ENCODE measurements at regions not wholly inside any gene's neighbourhood (a gene's known extent, or its start where the extent isn't known, plus 50 kb on each side); places are given as distances from the start of the nearest gene placed in this dataset.

DNA sequence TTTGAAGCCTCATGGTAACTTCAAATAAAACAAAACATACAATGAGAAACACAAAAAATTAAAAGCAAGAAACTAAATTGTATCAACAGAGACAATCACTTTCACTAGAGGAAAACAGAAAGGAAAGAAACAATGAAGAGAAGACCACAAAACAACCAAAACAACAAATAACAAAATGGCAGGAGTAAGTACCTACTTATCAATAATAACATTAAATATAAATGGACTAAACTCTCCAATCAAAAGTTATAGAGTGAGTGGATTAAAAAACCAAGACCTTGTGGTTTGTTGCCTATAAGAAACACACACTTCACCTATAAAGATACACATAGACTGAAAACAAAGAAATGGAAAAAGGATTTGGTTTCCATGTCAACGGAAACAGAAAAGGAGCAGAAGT, 830.1 kb upstream of the TMEFF2 start:
- no peaks in the 10 kb centered on the region for H4K20me1 ChIP-seq (ENCODE audit: insufficient read depth)
- H3K79me2 ChIP-seq (ENCODE audit: low read depth) = no peaks in the 10 kb centered on the region
- H3K4me1 ChIP-seq (replicated peaks; ENCODE audit: insufficient read depth) = no peaks in the 10 kb centered on the region
- no peak overlapping the region for H3K4me2 ChIP-seq
- no peak for DNase-seq
- H3F3A ChIP-seq (ENCODE audit: insufficient read depth, low read depth) = no peaks in the 10 kb centered on the region
- intact Hi-C loops (cut with micrococcal nuclease; ENCODE audit: unreplicated experiment) = no loop called here
- no peaks in the 10 kb centered on the region for H3K27me3 ChIP-seq (ENCODE audit: insufficient read depth, low read depth)
- no peaks in the 10 kb centered on the region for H3K9me2 ChIP-seq (ENCODE audit: insufficient read depth)
- no peak overlapping the region for H3K27ac ChIP-seq
- no peaks in the 10 kb centered on the region for H3K36me3 ChIP-seq (ENCODE audit: low read depth)
- CTCF ChIA-PET = no interaction called here
- no TSS peak for BruUV-seq (replicated peaks)
- POLR2A ChIA-PET (ENCODE audit: unreplicated experiment) = no interaction called here
- H3K9me3 ChIP-seq (ENCODE audit: insufficient read depth, low read depth) = no peaks in the 10 kb centered on the region
- no peak overlapping the region for H3K4me3 ChIP-seq
- no peak overlapping the region for H2AFZ ChIP-seq
- TF ChIP-seq, protein P1, sequence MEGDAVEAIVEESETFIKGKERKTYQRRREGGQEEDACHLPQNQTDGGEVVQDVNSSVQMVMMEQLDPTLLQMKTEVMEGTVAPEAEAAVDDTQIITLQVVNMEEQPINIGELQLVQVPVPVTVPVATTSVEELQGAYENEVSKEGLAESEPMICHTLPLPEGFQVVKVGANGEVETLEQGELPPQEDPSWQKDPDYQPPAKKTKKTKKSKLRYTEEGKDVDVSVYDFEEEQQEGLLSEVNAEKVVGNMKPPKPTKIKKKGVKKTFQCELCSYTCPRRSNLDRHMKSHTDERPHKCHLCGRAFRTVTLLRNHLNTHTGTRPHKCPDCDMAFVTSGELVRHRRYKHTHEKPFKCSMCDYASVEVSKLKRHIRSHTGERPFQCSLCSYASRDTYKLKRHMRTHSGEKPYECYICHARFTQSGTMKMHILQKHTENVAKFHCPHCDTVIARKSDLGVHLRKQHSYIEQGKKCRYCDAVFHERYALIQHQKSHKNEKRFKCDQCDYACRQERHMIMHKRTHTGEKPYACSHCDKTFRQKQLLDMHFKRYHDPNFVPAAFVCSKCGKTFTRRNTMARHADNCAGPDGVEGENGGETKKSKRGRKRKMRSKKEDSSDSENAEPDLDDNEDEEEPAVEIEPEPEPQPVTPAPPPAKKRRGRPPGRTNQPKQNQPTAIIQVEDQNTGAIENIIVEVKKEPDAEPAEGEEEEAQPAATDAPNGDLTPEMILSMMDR (conservative IDR thresholded peaks at IDR 0.05) = no peak
- TF ChIP-seq EZH2 (IDR thresholded peaks at IDR 0.05; ENCODE audit: low read depth) = no peak

DNA sequence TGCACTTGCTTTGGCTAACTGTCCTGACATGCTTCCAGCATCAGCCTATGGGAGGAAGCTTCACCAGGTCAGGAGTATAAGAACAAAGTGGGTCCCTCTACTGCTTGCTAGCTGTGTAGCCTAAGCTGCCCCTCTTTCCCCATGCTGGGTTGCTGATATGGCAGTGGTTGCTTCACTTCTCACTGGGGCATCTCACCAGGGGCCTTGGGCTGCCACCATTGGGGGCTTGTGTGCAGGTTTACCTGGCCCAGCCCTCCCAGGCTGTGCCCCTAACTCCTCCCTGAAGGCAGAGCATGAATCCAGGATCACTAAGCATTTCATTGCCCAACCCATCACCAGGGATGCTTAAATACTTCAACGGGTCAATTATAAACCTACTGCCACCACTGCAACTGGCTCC, 817.1 kb upstream of the TMEFF2 start:
- Histone ChIP-seq H3K9me2 (ENCODE audit: insufficient read depth) (no peaks in the 10 kb centered on the region), H3K36me3 (ENCODE audit: low read depth) (no peaks in the 10 kb centered on the region), H3K4me3 (no peak overlapping the region), H3F3A (ENCODE audit: insufficient read depth, low read depth) (no peaks in the 10 kb centered on the region), H3K9me3 (ENCODE audit: insufficient read depth, low read depth) (no peaks in the 10 kb centered on the region), H3K27ac (no peak overlapping the region), H3K27me3 (ENCODE audit: insufficient read depth, low read depth) (no peaks in the 10 kb centered on the region), H3K79me2 (ENCODE audit: low read depth) (no peaks in the 10 kb centered on the region), H3K4me2 (no peak overlapping the region), H3K4me1 (replicated peaks; ENCODE audit: insufficient read depth) (no peaks in the 10 kb centered on the region), H4K20me1 (ENCODE audit: insufficient read depth) (no peaks in the 10 kb centered on the region), H2AFZ (no peak overlapping the region)
- POLR2A ChIA-PET (ENCODE audit: unreplicated experiment) = no interaction called here
- BruUV-seq (replicated peaks) = no TSS peak
- CTCF ChIA-PET = no interaction called here
- no peak for DNase-seq
- no peak for TF ChIP-seq EZH2 (IDR thresholded peaks at IDR 0.05; ENCODE audit: low read depth)
- TF ChIP-seq, protein P1 (conservative IDR thresholded peaks at IDR 0.05) = no peak
- intact Hi-C loops (cut with micrococcal nuclease; ENCODE audit: unreplicated experiment) = no loop called here

DNA sequence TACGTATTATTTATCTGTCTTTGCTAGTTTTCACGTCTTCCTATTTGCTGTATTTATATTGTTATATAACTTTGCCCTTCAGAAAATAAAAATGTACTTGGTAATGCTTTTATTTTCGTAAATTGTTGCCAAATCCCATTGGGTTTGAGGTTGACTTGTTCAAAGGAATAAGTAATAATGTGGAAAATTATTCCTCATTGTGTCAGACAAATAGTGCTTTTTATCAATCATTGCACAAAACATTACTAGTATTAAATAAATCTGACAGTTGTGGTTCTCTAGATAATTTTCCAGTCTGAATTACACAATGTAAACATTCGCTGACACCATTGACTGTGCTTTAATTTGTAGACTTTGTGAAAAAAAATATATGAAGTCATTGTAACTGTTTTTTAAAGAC, 798.3 kb upstream of the TMEFF2 start:
- no peak for TF ChIP-seq EZH2 (IDR thresholded peaks at IDR 0.05; ENCODE audit: low read depth)
- TF ChIP-seq, protein P1 (conservative IDR thresholded peaks at IDR 0.05) = no peak
- Histone ChIP-seq H3K27ac (no peak overlapping the region), H3K4me1 (replicated peaks; ENCODE audit: insufficient read depth) (no peaks in the 10 kb centered on the region), H3F3A (ENCODE audit: insufficient read depth, low read depth) (no peaks in the 10 kb centered on the region), H2AFZ (no peak overlapping the region), H3K4me2 (no peak overlapping the region), H4K20me1 (ENCODE audit: insufficient read depth) (no peaks in the 10 kb centered on the region), H3K79me2 (ENCODE audit: low read depth) (no peaks in the 10 kb centered on the region), H3K9me3 (ENCODE audit: insufficient read depth, low read depth) (no peaks in the 10 kb centered on the region), H3K27me3 (ENCODE audit: insufficient read depth, low read depth) (no peaks in the 10 kb centered on the region), H3K36me3 (ENCODE audit: low read depth) (no peaks in the 10 kb centered on the region), H3K4me3 (no peak overlapping the region), H3K9me2 (ENCODE audit: insufficient read depth) (no peaks in the 10 kb centered on the region)
- CTCF ChIA-PET = no interaction called here
- intact Hi-C loops (cut with micrococcal nuclease; ENCODE audit: unreplicated experiment) = no loop called here
- no TSS peak for BruUV-seq (replicated peaks)
- no peak for DNase-seq
- POLR2A ChIA-PET (ENCODE audit: unreplicated experiment) = no interaction called here

All from PC-9 (cell line).